K562 (cell line): ENCODE measurements at regions not wholly inside any gene's neighbourhood (a gene's known extent, or its start where the extent isn't known, plus 50 kb on each side); places are given as distances from the start of the nearest gene placed in this dataset.

Experiments
- ATAC-seq: fragments of 200-7000 bp; cut with Tn5 transposase; 3 replicates; pipeline ENCODE4 v1.9.1; 2020; ENCODE audit warnings: moderate library complexity
- BruUV-seq: library from RNA; stranded (reverse); fragments of 400-500 nt; replicated peaks from 2 replicates; lab custom pipeline; 2021; lab: Mats Ljungman, UMichigan
- CTCF ChIA-PET: fragments of 300-600 bp; formaldehyde crosslinking; extraction: SDS; loops from one replicate; lab custom pipeline; 2021; ENCODE audit warnings: low intra/inter-chr PET ratio; lab: Yijun Ruan, JAX
- POLR2A ChIA-PET: fragments of 300-600, 350-650 bp; sonication (Branson Sonifier 250); formaldehyde crosslinking; extraction: SDS; loops from one replicate; lab custom pipeline; 2021; ENCODE audit warnings: antibody characterized with exemption, inconsistent platforms; lab: Yijun Ruan, JAX
- DNase-seq, 4 experiments: peaks; one replicate each; pipeline versions ENCODE4 v3.0.0 to v3.0.0-alpha.2; 2011 to 2018; ENCODE audit warnings: low spot score in 3 of 4, mixed read lengths in 3 of 4; ENCODE audit errors: extremely low read depth in 1 of 4
- FAIRE-seq: peaks from 2 replicates; lab custom pipeline; 2011; peaks lifted over from hg19 to GRCh38; lab: Jason Lieb, UNC
- H2AFZ ChIP-seq: 2 replicates; pipeline ENCODE4 v1.6.0; 2011; ENCODE audit warnings: low read depth, low read length, control low read depth, inconsistent platforms
- H3K27ac ChIP-seq: fragments of 200-600 bp; 3 replicates; pipeline ENCODE4 v1.8.0; 2011; ENCODE audit warnings: low read depth, mild to moderate bottlenecking, control low read depth, inconsistent platforms, low read length, moderate library complexity, mixed read lengths; ENCODE audit errors: extremely low read depth
- H3K27me3 ChIP-seq, 2 experiments: fragments of 300-600 bp in 1 of 2; 2 replicates in 1 of 2; 3 replicates in 1 of 2; pipeline versions ENCODE4 v1.6.0 to v1.8.0; 2011; ENCODE audit warnings: inconsistent platforms in 2 of 2, low read length in 2 of 2, mild to moderate bottlenecking in 1 of 2, mixed read lengths in 1 of 2, moderate library complexity in 1 of 2; ENCODE audit not compliant: control insufficient read depth in 2 of 2, insufficient read depth in 2 of 2
- H3K36me3 ChIP-seq: fragments of 300-600 bp; 3 replicates; pipeline ENCODE4 v1.8.0; 2011; ENCODE audit warnings: mild to moderate bottlenecking, low read length, inconsistent platforms; ENCODE audit not compliant: control insufficient read depth, insufficient read depth
- H3K4me1 ChIP-seq, 2 experiments: fragments of 200-600 bp in 1 of 2; replicated peaks in 1 of 2; 2 replicates in 1 of 2; 3 replicates in 1 of 2; pipeline versions ENCODE4 v1.5.1 to v1.8.0; 2011; ENCODE audit warnings: inconsistent platforms in 2 of 2, low read length in 2 of 2, mild to moderate bottlenecking in 1 of 2, mixed read lengths in 1 of 2, moderate library complexity in 1 of 2; ENCODE audit not compliant: control insufficient read depth in 2 of 2, insufficient read depth in 2 of 2
- H3K4me2 ChIP-seq: 2 replicates; pipeline ENCODE4 v1.6.1; 2011; ENCODE audit warnings: low read length, control low read depth, inconsistent platforms, mixed read lengths; ENCODE audit not compliant: insufficient read depth
- H3K4me3 ChIP-seq: fragments of 200-600 bp; sonication (generic), shearing (Covaris generic); 2 replicates; pipeline ENCODE4 v1.5.1; 2016; ENCODE audit warnings: control low read depth, inconsistent platforms
- H3K79me2 ChIP-seq: fragments of 200-600 bp; 3 replicates; pipeline ENCODE4 v1.8.0; 2011; ENCODE audit warnings: low read length, inconsistent platforms; ENCODE audit not compliant: control insufficient read depth, insufficient read depth
- H3K9ac ChIP-seq, 2 experiments: 2 replicates each; pipeline versions ENCODE4 v1.6.0 to v1.6.1; 2011; ENCODE audit warnings: low read depth in 2 of 2, low read length in 2 of 2, control low read depth in 1 of 2, inconsistent platforms in 1 of 2, mild to moderate bottlenecking in 1 of 2, mixed read lengths in 1 of 2; ENCODE audit not compliant: insufficient read depth in 1 of 2
- H3K9me1 ChIP-seq: one replicate; pipeline ENCODE4 v1.6.0; 2011; ENCODE audit warnings: inconsistent platforms, mild to moderate bottlenecking, low read length, moderate library complexity; ENCODE audit not compliant: control insufficient read depth, insufficient read depth
- H3K9me3 ChIP-seq: replicated peaks from 2 replicates; pipeline ENCODE4 v1.5.1; 2011; ENCODE audit warnings: low read depth, low read length, inconsistent platforms; ENCODE audit not compliant: control insufficient read depth, insufficient read depth
- H4K20me1 ChIP-seq: replicated peaks from 2 replicates; pipeline ENCODE4 v1.6.1; 2011; ENCODE audit warnings: low read length, inconsistent platforms, mixed read lengths; ENCODE audit not compliant: control insufficient read depth, insufficient read depth
- BDP1 ChIP-seq: IDR thresholded peaks from 3 replicates; pipeline ENCODE4 v1.6.1; 2011; ENCODE audit not compliant: insufficient read length, insufficient read depth
- BRD4 ChIP-seq: fragments of 200-600 bp; sonication (generic); IDR thresholded peaks from 2 replicates; pipeline ENCODE4 v1.6.1; 2017; ENCODE audit warnings: inconsistent platforms
- CREB1 ChIP-seq, 2 experiments: sonication (generic) in 1 of 2; formaldehyde crosslinking in 1 of 2; IDR thresholded peaks; 2 replicates each; pipeline versions ENCODE4 v1.6.1 to v1.8.0; 2012 to 2022; ENCODE audit warnings: inconsistent platforms in 1 of 2, mild to moderate bottlenecking in 1 of 2, missing genetic modification reagents in 1 of 2, moderate library complexity in 1 of 2
- MGA ChIP-seq: fragments of 450-650 bp; IDR thresholded peaks from 2 replicates; pipeline ENCODE4 v1.6.1; 2016; ENCODE audit warnings: mild to moderate bottlenecking, moderate library complexity
- TBL1XR1 ChIP-seq, 2 experiments: IDR thresholded peaks; 2 replicates each; pipeline ENCODE4 v1.6.1; 2012; ENCODE audit warnings: improper control_type of control experiment in 2 of 2, low read length in 2 of 2, mild to moderate bottlenecking in 1 of 2
- TOE1 ChIP-seq, 2 experiments: fragments of 450-650 bp in 1 of 2; sonication (generic) in 1 of 2; formaldehyde crosslinking in 1 of 2; IDR thresholded peaks; 2 replicates each; pipeline versions ENCODE4 v1.7.1 to v1.8.0; 2016 to 2022; ENCODE audit warnings: borderline replicate concordance in 2 of 2, mild to moderate bottlenecking in 2 of 2, antibody characterized with exemption in 1 of 2, inconsistent platforms in 1 of 2, low read depth in 1 of 2, missing genetic modification reagents in 1 of 2, moderate library complexity in 1 of 2
- XRCC4 ChIP-seq: IDR thresholded peaks from one replicate; pipeline ENCODE4 v1.6.1; 2011; ENCODE audit not compliant: insufficient read depth, insufficient read length; ENCODE audit errors: extremely low read depth
- ZNF655 ChIP-seq: fragments of 250-450 bp; sonication (Bioruptor Pico); IDR thresholded peaks from 2 replicates; pipeline ENCODE4 v1.5.0; 2021
- WGBS: fragments of 100-300 bp; shearing (Covaris generic); methylation state at CpG from one replicate; pipeline ENCODE4 v1.1.6; 2016; ENCODE audit warnings: low coverage, mixed read lengths; ENCODE audit not compliant: insufficient coverage; ENCODE audit errors: missing lambda C conversion rate; 5-methylcytosine and 5-hydroxymethylcytosine counted together
- in situ Hi-C: fragments of 300-500 bp; cut with MboI; formaldehyde crosslinking; loops from 4 replicates; pipeline ENCODE4 v1.15.0; 2018; ENCODE audit warnings: inconsistent platforms, mixed read lengths
- intact Hi-C: fragments of 100-400 bp; cut with micrococcal nuclease; formaldehyde crosslinking; loops from 2 replicates; pipeline ENCODE4 v1.14.2; 2022

GRCh38 chr2:238615187-238615586, 188.5 kb downstream of the ASB1 start:
- no peaks in the 10 kb centered on the region for H3K36me3 ChIP-seq
- H2AFZ ChIP-seq: no peak overlapping the region
- H3K9ac ChIP-seq: no peak overlapping the region
- H3K9me1 ChIP-seq: no peaks in the 10 kb centered on the region
- FAIRE-seq (no peak), DNase-seq (no peak), ATAC-seq (no peak)
- WGBS: 0% methylated on average over 3 of the region's 5 CpGs
- intact Hi-C loops (no loop called here), in situ Hi-C loops (no loop called here)
- H3K4me3 ChIP-seq: no peak overlapping the region
- no TSS peak for BruUV-seq
- POLR2A ChIA-PET: interaction anchor here (0.6 kb wide), 1 partner anchor 38 kb away, joined by 4 read pairs; no protein-coding TSS in a partner anchor
- no peak overlapping the region for H3K4me2 ChIP-seq
- no peaks in the 10 kb centered on the region for H3K9me3 ChIP-seq
- H3K27ac ChIP-seq: no peak overlapping the region
- no peaks in the 10 kb centered on the region for H4K20me1 ChIP-seq
- H3K27me3 ChIP-seq: no peaks in the 10 kb centered on the region
- no peaks in the 10 kb centered on the region for H3K4me1 ChIP-seq
- H3K79me2 ChIP-seq: no peaks in the 10 kb centered on the region
- CTCF ChIA-PET: no interaction called here
- TF ChIP-seq ZNF655 (CRISPR knock-in tag) (no peak), TBL1XR1 (IDR thresholded peaks at IDR 0.05; ENCODE audit: low read length in 2 of 2) (no peak), BRD4 (no peak), BDP1 (no peak), CREB1 (IDR thresholded peaks at IDR 0.05) (no peak), CREB1 (CRISPR knock-in tag; IDR thresholded peaks at IDR 0.05) (no peak), XRCC4 (no peak), TOE1 (IDR thresholded peaks at IDR 0.05; ENCODE audit: borderline replicate concordance) (no peak), TOE1 (CRISPR knock-in tag; IDR thresholded peaks at IDR 0.05; ENCODE audit: borderline replicate concordance, low read depth) (no peak), MGA (no peak)
